Nucleus accumbens (tissue), 56 donors: ENCODE measurements at regions not wholly inside any gene's neighbourhood (a gene's known extent, or its start where the extent isn't known, plus 50 kb on each side); places are given as distances from the start of the nearest gene placed in this dataset.
A peak's percentile ranks its signal among the peaks of the same experiment; 100 is the strongest.
"Not testable (repeated sequence)": the region's sequence is repeated elsewhere in the genome, so short reads cannot be mapped to it uniquely, and the experiment has no call there.

Experiments used
- DNase-seq, 56 donors: peaks; one replicate each; lab custom pipeline; 2025; lab: John Stamatoyannopoulos, UW

- DNase-seq, result peak in 1 of 56 donors; percentile 1
Observed at GRCh38 chr2:63692002-63692606, 103.3 kb downstream of the MDH1 start.

GRCh38 chr2:63695583-63695982 lies 106.8 kb downstream of the MDH1 start:
- DNase-seq, result no peak

- DNase-seq, result no peak
Observed at GRCh38 chr2:63696496-63696895, 107.7 kb downstream of the MDH1 start.

- DNase-seq, result no peak
Observed at GRCh38 chr2:63697160-63697559, 108.4 kb downstream of the MDH1 start.

- peak in 11 of 56 donors; percentile 1 to 25 (median 5) for DNase-seq
Observed at GRCh38 chr2:63698786-63699548, 110.2 kb downstream of the MDH1 start.

- no peak for DNase-seq
Observed at GRCh38 chr2:63699549-63699839, 110.7 kb downstream of the MDH1 start.

GRCh38 chr2:63700271-63700670 lies 111.5 kb downstream of the MDH1 start:
- no peak for DNase-seq

GRCh38 chr2:63701406-63701805 lies 112.6 kb downstream of the MDH1 start:
- DNase-seq, result no peak

- not testable (repeated sequence) for DNase-seq
Observed at GRCh38 chr2:63706084-63706483, 117.3 kb downstream of the MDH1 start.

- no peak for DNase-seq
Observed at GRCh38 chr2:63710732-63711131, 122.0 kb downstream of the MDH1 start.

- DNase-seq, result no peak
Observed at GRCh38 chr2:63712748-63713147, 124.0 kb downstream of the MDH1 start.

GRCh38 chr2:63716146-63716545 lies 125.5 kb upstream of the UGP2 start:
- DNase-seq, result no peak

- no peak for DNase-seq
Observed at GRCh38 chr2:63719052-63719451, 122.6 kb upstream of the UGP2 start.

GRCh38 chr2:63721082-63721424 lies 120.6 kb upstream of the UGP2 start:
- no peak for DNase-seq

- DNase-seq, result not testable (repeated sequence)
Observed at GRCh38 chr2:63722284-63722683, 119.4 kb upstream of the UGP2 start.

GRCh38 chr2:63723709-63724108 lies 118.0 kb upstream of the UGP2 start:
- no peak for DNase-seq

GRCh38 chr2:63725212-63725611 lies 116.5 kb upstream of the UGP2 start:
- not testable (repeated sequence) for DNase-seq

- no peak for DNase-seq
Observed at GRCh38 chr2:63729362-63729761, 112.3 kb upstream of the UGP2 start.

- no peak for DNase-seq
Observed at GRCh38 chr2:63729831-63730230, 111.9 kb upstream of the UGP2 start.

- no peak for DNase-seq
Observed at GRCh38 chr2:63734510-63734909, 107.2 kb upstream of the UGP2 start.

GRCh38 chr2:63735263-63735662 lies 106.4 kb upstream of the UGP2 start:
- no peak for DNase-seq

- no peak for DNase-seq
Observed at GRCh38 chr2:63735931-63736330, 105.8 kb upstream of the UGP2 start.

- DNase-seq, result no peak
Observed at GRCh38 chr2:63736354-63736753, 105.3 kb upstream of the UGP2 start.
